Epidermal melanocyte (primary cell): ENCODE measurements at regions not wholly inside any gene's neighbourhood (a gene's known extent, or its start where the extent isn't known, plus 50 kb on each side); places are given as distances from the start of the nearest gene placed in this dataset.
"Not testable (repeated sequence)": the region's sequence is repeated elsewhere in the genome, so short reads cannot be mapped to it uniquely, and the experiment has no call there.

Experiments used
- DNase-seq: peaks from one replicate; pipeline ENCODE4 v3.0.0; 2011; ENCODE audit warnings: low spot score; ENCODE audit not compliant: insufficient read length

DNA sequence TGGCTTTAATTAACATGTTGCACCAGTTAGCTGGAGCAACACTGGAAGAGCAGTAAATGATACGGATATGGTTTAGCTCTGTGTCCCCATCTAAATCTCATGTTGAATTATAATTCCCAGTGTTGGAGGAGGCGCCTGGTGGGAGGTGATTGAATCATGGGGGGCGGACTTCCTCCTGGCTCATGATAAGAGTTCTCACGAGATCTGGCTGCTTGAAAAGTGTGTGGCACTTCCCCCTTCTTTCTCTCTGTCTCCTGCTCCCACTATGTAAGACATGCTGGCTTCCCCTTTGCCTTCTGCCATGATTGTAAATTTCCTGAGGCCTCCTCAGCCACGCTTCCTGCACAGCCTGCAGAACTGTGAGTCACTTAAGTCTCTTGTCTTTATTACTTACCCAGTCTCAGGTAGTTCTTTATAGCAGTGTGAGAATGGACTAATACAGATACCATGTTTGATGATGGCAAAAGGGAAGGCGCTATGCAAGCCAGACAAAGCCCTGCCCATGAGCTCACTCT, 963.6 kb downstream of the SOCS6 start:
- no peak for DNase-seq

DNA sequence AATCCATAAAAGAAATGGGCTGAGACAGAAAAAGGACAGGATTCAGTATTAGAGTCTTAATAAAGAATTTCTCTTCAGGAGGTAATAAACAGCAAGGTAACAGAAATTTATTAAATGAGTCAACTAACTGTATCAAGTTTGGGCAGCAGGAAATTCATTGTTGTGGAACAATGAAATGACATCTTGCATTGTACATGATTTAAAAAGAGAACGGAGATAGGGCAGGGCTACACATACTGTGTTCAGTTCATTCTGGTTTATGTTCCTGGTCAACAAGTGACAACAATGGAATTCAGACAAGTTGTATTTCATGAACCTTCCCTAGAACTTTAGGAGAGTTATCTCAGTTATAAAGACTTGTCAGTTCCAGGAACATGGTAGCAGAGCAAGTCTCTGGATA, 961.3 kb downstream of the SOCS6 start:
- DNase-seq, result no peak

DNA sequence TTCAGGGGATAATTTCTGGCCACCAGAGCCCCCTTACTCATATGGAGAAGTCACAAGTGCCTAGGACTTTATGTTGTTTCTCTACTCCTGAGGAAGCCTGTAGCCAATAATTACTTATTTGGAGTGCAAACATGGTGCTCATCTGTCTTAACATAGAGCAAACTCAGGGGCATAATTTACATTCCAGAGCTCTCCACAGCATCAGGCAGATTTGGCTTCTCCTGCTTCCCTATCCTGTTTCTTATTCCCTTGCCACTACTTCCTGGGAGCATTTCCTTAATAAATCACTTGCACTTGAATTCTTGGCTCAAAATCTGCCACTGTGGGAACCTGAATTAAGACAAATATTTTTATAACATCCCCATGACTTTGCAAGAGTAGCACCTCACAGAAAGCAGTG, 960.9 kb downstream of the SOCS6 start:
- no peak for DNase-seq

DNA sequence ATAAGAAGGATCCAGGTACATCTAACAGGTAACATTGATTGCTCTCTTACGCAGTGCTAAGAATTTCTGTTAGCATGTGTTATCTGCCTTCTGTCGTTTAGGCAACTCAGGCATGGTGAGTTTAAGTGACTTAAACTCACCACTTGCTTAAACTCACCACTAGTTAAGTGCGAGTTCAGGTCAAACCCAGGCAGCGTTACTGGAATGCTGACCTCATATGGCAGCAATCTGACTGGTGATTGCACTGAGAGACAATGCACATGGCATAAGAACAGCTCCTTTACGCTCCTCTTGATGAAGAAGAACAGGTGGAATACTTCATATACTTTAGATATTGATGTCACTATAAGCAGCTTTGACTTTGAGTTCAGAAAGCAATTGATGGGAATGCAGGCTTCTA, 954.1 kb downstream of the SOCS6 start:
- no peak for DNase-seq

DNA sequence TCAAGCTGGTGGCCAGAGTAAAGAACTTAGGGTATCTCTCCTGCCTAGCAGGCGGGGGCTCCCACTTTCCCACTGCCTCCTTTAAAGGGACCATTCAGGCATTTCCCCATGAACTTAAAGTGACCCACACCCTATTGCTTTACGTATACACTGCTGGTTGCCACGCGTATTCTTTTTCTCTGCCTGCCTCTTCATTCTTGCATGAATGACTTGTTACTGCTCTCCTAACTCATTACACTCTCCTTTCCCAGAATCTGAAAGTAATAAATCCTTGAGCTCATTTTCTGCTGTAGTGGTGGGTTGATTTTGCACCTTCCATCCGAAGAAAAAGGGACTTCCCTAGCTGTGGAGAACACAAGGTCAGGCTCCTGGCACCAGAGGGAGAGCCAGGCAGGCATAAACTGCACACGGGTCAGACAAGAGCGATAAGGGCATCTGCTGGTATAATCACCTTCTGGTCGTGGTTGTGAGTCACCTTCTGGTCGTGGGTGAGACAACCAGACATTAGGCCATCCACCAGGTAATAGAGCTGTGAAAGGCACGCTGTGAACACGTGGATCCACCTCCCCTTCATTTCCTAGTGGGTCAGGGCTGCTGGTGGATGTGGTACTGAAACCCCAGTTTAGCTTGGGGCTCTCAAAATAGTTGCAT, 950.3 kb downstream of the SOCS6 start:
- no peak for DNase-seq

DNA sequence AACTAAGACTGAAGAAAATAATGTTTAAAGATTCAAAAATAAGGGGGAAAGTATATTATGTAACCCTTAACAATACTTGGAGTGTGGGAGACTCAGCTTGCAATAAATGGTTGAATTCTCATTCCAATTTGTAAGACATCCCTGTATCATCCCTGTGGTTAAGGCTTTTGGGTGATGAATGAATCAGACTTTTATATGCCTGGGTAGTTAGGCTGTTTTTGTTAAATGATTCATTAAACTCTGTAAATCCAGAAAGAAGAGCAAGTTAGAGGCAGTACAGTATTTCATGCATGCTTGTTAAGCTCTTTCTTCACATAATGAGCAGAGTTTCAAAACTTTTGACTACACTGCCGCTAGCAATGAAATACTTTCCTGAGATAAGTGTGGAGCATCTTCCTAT, 948.8 kb downstream of the SOCS6 start:
- DNase-seq, result no peak

DNA sequence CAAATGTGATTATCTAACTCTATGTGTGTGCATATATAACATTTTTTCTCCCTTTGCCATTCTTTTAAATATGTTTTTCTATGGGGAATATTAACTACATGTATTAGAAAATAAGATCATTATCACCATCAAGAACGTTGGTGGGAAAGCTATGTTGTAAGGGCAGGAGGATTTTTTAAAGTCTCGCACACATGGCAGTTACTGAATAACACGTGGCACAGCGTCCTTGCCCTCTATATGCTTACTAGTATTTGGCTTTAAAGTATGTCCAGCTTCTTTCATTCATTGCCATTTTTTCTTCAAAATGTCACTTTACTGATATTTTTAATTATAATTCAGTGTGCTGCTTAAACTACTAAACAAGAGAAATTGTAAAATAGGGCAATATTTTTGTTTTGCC, 944.3 kb downstream of the SOCS6 start:
- no peak for DNase-seq

DNA sequence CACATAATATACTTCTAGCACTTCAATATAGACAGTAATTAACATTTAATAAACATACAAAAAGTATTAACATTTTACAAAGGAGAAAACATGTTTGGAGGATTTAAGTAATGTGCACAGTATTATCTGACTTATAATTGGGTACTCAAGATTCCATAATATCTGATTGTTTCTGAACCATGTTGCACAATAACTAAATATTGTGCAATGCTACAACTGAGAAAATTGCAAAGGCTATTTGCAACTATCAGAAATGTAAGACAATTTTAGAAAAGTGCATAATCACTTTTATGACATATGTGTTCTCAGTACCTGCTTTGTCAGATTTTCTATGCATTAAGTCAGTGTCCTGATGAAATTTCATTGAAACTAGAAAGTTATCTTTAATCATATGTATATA, 934.6 kb downstream of the SOCS6 start:
- no peak for DNase-seq

DNA sequence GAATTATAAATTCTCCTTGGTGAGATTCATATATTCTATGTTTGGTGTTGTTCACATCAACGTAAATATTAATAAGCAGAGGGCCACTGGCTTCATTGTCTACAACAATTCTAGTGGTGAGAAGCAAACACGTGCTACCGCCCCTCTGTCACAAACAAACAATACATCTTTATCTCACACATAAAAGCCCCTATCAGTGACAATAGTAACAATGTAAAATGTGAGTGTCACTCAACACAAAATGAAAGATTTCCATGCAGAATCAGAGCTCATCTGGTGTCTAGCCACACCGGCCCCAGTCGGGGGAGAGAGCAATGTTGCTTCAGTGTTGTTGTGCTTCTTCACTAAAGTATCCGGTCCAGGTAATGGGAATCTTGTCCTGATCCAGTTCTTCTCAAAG, 932.6 kb downstream of the SOCS6 start:
- no peak for DNase-seq

DNA sequence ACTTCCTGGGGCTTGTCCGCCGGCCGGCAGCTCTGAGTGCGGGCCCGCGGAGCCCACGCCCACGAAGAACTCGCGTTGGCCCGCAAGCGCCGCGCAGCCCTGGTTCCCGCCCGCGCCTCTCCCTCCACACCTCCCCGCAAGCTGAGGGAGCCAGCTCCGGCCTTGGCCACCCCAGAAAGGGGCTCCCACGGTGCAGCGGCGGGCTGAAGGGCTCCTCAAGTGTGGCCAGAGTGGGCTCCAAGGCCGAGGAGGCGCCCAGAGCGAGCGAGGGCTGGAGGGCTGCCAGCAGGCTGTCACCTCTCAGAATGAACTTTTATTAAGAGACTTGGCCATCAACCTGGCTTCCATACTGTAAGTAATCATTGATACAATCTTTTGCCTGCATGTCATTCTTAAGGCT, 923.9 kb downstream of the SOCS6 start:
- DNase-seq, result not testable (repeated sequence)

DNA sequence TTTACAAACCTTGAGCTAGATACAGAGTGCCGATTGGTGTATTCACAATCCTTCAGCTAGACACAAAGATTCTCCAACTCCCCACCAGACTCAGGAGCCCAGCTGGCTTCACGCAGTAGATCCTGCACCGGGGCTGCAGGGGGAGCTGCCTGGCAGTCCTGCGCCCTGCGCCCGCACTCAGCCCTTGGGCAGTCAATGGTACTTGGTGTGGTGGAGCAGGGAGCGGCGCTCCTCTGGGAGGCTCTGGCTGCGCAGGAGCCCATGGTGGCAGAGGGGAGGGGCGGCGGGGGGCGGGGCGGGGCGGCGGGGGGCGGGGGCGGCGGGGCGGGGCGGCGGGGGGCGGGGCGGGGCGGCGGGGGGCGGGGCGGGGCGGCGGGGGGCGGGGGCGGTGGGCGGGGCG, 923.4 kb downstream of the SOCS6 start:
- DNase-seq, result no peak

DNA sequence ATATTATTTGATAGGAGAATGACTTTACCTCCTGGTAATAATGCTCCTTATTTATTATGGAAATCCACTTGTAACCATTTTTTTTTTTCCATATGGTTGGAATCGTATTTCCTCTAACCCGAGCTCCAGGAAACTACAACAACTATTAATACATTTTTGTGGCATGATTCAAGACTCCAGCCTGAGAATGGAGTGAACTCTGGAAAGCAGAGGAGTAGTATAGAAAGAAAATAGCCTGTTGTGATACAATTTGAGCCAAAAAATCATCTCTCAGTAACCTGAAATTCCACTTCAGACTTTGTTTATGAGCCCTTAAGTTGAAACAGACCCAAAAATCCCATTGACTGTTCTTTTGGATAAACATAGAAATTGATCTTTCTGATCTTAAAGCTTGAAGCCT, 921.1 kb downstream of the SOCS6 start:
- DNase-seq, result no peak

DNA sequence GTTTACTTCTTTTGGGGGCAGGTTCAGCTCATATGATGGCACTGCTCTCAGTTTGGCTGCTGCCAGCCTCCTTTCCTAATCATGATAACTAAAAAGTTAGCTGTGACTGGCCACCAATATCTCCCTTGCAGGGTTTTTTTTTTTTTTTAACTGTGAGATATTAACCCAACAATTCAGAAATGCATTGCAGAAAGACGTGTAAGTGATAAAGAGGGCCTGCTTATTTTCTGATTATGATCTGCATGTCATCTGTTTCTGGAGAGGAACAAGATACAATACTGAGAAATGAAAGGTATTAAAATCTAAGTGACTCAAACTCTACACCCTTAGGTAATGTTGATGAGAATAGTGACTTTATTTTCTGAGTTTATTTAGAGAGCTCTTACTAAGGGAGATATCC, 905.6 kb downstream of the SOCS6 start:
- no peak for DNase-seq

DNA sequence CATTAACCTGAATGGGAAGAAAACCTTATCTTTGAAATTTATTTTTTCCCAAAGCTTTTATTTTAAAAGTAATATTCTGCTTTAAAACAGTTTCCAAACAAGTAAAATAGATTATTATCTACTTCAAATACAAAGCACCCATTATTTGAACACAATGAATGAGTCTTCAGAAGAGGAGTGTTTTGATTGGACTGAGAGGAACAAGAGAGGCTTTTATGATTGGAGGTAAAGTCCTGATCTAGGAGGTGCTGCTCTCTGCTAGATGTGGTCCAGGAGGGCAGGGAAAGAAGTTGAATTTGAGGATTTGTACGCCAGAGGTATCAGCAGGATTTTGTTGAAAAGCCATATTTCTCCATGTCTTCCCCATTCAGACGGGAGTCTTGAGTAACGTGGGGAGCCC, 900.7 kb downstream of the SOCS6 start:
- no peak for DNase-seq

DNA sequence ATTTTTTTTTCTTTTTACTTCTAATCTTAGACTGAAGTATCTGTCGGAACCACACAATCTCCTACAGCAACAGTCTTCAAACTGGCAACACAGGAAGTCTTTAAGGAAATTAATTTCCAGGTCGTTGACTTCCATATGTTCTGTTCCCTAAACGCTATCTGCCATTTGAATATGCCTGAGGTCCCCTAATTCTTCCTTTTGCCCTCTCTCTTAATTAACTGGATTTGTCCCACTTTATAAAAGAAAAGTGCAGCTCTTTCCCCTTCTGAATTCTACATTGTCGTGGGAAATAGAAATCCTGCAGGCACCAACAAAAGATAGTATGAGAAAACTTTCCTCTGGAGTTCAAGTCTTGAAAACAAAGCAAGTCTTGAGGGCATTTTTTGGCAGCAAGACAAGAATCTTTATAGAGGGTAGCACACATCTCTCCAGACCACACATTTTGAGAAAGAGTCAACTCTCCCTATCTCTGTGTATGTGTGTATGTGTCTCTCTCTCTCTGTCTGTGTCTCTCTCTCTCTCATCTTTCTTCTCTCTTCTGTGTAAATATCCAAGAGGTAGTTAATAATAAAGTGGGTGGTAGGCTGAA, 879.8 kb downstream of the SOCS6 start:
- no peak for DNase-seq

DNA sequence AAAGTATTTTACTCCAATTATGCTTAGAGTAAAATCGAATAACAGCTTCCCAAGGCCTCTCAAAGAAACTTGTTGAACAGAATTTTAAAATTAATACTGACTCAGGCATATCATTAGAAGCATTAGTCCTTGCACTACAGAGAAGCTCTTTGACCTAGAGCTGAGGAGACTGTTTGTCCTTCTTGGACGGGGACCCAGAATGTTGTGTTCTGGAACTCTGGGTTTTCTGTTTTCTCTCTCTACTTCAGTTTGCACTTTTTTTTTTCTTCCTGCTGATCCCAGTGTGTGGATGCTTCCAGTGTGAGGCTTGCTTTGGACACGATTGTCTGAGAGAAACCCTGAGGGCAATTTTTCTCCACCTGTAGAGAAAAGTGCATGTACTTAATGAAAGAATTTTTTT, 847.6 kb downstream of the SOCS6 start:
- no peak for DNase-seq

DNA sequence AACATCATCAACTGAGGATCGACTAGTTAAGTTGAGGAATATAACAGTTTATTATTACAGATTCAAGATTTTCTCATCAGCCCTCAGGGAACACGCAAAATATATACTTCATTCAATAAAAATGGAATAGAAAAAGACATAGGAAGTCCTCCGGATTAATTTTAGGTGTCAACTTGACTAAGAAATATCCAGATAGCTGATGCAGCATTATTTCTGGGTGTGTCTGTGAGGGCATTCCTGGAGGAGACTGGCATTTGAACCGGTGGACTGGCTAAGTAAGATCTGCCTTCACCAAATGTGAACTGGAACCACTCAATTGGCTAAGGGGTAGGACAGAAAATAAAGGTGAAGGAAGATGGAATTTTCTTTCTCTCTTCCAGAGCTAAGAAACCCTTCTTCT, 845.3 kb downstream of the SOCS6 start:
- DNase-seq, result no peak

DNA sequence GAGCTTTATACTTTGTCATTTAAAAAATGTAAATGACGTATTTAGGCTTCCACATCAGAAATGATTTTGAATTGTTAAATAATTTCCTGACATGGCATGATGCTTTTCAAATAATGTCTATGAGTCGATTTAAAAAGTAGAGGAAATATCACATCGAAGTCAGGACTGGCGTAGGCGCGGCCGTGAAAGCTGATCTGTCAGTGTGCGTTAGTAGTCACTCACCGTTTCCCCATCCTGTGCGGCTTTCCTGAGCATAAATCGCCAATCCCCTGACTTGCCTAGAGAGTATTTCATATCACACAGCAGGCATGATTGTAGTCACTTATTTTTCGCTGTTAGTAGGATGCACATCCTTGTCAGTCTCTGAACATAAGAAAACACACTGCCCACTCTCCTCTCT, 843.1 kb downstream of the SOCS6 start:
- DNase-seq, result no peak

DNA sequence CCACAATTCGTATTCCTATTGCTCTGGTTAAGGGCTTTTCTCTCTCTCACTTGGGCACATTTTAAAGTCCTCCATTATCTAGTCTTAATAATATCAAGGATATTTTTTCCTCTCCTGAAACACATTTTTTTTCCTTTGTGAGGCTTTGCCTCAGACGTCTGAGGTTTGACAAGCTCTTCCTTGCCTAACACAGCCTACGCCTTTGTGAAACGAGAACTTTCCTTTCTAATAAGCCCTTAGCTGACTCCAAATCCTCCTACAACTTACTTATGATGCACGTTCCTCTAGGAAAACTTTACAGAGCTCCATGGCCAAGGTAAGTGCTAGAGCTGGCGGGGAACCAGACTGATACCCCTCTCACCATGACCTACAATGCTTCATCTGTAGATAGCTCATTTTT, 841.5 kb downstream of the SOCS6 start:
- DNase-seq, result no peak

DNA sequence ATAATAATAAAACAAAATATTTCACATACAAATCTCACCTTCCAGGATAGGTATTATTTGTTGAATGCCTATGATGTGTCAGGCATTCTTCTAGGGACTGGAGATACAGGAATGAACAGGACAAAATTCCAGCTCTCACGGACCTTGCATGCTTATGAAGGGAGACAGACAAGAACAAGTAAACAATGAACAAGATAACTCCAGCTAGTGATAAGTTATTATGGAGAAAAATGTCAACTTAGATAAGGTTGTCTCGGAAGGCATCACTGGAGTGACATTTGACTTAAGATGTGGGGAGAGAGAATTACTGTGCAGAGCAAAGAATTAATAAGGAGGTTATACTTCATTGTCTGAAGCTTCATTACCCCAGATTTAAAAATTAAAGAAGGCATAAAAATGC, 836.7 kb downstream of the SOCS6 start:
- no peak for DNase-seq

DNA sequence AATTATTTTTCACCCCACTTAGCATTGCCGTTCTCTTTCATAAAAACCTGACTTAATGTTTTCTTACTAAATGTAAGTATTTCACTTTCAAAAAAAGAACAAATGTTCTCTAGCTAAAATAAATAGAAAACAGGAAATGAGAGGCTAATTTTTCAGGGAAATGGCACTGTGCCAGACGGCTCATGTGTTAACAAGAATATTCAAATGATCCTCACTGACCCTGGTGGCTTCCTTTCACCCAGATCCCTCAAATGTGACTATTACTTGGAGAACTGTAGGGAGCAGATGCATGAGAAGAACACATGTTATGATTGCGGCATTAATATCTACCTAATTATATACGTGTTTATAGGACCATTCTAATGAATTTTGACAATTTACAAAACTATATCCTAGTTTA, 827.7 kb downstream of the SOCS6 start:
- DNase-seq, result no peak

DNA sequence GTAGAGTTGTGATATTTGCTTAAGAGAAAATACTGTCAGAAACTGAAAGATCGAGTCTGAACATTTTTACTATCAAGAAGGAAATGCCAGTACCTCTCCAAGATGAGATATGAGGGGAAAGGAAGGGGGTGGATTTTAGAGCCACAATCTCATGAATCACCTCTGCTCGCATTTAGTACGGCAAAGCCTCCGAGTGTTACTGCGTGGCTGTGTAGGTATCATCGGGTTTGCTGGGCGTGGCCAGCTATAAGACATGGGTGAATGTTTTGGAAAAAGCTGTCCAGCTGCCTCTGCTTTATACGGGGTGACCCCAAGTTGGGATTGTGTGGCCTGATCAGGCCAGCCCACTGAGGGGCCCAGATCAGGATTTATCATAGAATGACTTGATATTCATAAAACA, 826.4 kb downstream of the SOCS6 start:
- DNase-seq, result no peak

DNA sequence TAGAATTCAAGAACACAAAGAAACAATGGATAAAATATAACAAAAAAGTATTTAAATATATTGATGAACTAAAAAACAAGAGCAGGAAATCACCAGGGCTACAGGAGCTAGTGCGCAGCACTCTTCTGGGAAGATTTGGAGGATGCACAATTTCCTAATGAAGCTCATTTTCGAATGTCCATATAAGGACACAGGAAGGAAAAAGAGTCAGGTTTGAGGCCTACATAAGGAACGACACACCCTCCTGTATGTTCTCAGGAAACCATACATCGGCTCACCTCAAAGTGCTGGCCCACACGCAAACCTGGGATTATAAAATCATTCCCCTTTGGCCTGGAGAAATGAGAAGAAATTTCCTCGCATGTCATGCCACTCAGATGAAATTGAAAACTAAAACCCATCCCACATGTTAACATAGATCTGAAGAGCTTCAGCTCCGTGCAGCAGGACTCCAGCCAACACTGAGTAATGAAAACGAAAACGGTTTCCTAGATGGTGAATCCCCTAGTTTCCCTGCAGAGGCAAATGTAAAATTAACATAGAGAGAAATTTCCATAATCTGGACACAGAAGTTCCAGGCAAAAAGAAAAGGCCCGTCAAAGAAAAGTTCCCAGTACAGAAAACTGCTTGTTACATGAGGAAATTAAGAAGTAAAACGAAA, 825.8 kb downstream of the SOCS6 start:
- DNase-seq, result no peak
